ENCODE measurements at regions not wholly inside any gene's neighbourhood (a gene's known extent, or its start where the extent isn't known, plus 50 kb on each side); places are given as distances from the start of the nearest gene placed in this dataset.
"Not testable (repeated sequence)": the region's sequence is repeated elsewhere in the genome, so short reads cannot be mapped to it uniquely, and the experiment has no call there.

DNA sequence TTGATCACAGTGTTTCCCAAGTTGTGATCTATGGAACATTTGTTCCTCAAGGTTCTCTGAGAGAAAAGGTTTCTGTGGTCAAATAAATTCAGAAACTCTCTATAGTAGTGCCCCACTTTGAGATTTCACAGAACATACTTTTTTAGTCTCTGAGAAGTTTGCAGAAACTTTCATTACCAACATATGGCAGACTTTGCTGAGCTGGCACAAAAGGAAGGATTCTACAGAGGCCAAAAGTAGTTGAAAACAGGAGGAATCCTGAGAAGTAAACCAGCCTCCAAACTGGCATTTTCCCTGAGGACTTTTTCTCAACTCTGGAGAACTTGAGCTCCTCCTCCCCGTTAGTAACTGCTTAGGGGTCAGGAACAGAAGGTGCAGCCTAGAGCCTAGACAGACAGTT is 117.8 kb upstream of the ESX1 start:
- DNase-seq = no peak

DNA sequence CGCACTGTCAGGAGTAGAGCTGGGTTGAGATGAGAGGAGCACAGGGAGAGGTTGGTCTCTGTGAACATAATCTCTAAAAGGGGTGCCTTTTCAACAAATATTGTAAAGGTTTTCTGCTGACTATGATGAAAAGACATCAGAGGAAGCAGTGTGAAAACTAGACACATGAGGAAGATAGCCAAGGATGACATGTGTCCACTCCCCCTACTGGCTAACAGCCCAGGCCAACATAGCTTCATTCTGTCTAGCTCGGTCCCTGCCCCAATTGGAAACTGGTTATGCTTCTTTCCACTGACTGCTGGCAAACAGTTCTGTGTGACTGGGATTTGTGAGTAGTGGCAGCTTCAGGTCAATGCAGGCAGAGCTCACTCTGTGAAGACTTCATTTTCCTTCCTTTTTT is 115.4 kb upstream of the ESX1 start:
- no peak for DNase-seq

DNA sequence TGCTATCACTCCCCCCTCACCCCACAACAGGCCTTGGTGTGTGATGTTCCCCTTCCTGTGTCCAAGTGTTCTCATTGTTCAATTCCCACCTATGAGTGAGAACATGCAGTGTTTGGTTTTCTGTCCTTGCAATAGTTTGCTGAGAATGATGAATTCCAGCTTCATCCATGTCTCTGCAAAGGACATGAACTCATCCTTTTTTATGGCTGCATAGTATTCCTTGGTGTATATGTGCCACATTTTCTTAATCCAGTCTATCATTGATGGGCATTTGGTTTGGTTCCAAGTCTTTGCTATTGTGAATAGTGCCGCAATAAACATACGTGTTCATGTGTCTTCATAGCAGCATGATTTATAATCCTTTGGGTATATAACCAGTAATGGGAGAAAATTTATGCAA is 106.0 kb upstream of the ESX1 start:
- DNase-seq = not testable (repeated sequence)

DNA sequence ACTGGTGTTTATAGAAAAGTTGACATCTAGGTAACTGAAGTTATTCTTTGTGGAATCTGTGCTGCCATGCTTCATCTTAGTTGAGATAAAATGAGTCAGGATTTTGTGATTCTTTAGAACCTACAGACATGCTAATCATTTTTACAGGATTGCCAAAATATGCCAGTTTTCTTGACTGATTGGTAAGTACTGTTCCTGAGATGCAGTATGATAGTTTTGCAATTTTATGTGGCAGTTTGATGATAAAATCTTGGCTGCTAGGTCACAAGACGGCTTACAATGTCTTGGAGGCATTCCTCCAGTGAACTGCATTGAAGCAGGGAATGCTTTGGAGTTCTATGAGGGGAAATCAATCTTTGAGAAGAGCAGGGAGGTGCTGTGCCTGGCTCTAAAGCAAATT is 104.4 kb upstream of the ESX1 start:
- DNase-seq = no peak

DNA sequence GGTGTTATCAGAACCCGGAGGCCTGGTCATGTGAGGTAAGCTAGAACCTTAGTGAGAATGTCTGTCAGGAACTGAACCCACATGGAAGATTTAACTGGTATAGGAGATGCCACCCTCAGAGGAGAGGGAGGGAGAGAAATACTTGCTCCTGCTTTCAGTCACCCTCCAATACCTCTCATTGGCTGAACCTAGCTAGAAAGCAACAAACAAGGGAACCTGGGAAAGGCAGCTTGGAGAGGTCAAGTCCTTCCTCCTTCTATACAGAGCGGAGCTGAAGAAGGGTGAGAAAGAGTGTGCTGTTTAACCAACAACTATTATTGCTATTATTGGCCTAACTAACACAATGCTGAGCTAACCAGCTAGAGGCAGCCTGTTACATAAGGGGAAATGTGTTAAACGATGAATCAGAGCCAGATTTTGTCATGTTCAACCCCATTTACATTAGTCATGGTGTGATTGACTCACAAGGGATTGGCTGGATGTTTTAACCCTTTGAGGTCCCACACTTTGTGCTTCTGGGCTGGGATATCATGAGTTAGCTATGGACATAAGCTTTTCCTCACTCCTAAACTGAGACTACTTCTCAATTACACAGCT is 96.5 kb upstream of the ESX1 start:
- DNase-seq = no peak

DNA sequence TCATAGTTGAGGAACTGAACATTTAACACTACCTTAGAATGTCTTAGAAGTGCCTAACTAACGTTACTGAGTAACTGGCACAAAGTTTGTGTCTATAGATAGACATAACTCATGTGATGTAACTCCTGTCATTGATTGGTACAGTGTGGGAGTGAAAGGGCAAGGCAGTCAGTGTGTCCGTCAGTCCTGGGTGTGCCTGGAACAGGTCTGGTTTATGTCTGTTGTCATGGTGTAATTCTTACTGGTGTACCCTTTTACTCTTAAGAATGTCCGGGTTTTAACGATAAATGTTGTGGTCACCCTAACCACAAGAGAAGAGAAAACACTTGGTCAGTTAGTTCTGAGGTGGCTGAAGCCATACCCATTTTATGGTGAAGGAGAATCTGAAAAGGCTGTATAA is 93.1 kb upstream of the ESX1 start:
- DNase-seq = no peak

DNA sequence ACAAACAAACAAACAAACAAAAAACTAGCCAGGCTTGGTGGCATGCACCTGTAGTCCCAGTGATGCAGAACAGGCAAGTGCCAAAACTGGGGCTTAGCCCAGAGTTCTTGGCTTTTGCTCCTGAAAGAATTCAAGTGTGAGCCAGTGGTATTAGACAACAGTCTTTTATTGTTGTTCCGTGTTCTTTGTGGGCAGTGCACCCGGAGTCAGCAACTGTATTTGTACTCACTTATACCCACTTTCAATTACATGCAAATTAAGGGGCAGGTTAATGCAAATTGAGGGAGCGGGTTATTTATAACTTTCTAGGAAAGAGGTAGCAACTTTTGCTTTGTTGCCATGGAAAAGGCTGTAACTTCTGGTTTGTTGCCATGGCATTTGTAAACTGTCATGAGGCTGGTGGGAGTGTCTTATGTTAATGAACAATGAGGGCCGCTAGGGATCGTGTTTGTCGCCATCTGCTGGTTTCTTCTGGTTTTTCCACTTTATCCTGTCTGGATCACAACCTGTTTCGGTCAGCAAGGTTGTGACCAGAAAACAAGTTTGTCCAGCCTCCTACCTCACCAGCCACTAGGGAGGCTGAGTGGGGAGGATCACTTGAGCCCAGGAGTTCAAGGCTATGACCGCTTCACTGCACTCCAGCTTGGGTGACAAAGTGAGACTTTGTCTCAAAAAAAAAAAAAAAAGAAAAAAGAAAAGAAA is 88.8 kb upstream of the ESX1 start:
- peak; percentile 33 for DNase-seq

DNA sequence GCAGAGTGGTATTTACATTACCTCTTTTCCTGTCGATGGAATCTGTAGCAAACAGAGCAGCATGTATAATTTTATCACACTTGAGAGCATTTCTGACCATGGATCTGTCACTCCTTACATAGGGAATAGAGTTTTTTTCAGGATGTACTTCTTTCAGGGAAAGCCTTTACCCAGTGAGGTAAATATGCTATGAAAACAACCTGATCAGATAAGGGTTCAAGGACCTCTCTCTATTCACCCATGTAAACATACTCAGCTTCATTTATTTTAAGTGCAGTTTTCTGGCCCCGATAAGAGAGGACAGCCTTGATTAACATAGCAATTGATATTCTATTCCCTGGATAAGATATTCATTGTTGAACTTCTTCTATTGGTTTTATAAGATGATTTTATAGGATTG is 87.3 kb upstream of the ESX1 start:
- DNase-seq = no peak

DNA sequence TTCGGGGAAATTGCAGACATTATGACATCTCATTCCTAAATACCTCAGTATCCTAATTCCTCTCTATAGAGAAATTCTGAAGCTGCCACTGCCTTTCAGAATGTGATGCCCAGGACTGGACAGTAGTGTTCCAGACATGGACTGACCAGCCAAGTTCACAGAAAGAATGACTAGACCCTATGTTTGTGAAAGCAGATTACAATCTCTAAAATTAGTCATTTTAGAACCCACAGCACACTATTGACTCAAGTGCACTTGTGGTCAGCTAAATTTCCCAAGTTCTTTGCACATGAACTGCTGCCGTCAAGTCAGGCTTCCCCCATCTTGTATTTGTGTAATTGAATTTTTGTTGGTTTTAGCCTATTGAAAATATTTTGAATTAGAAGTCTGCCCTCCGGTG is 81.0 kb upstream of the ESX1 start:
- no peak for DNase-seq

DNA sequence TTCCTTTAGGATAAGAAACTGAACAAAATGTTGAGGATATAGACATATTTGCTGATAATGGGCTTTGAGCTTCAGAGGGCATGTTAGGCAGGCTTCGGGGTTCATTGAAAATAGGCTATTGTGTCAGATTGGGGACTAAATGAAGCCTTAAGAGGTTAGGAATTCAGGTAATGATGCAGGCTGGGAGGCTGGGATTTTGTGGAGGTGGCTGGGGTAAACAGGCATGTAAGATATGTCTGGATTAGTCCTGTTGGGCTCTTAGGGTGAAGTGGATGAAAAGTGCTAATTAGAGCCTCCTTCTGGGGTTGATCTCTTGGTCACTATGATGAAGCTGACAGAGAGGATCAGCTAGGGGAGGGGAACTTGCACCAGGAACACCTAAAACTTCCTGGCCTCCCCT is 80.2 kb upstream of the ESX1 start:
- DNase-seq = no peak

DNA sequence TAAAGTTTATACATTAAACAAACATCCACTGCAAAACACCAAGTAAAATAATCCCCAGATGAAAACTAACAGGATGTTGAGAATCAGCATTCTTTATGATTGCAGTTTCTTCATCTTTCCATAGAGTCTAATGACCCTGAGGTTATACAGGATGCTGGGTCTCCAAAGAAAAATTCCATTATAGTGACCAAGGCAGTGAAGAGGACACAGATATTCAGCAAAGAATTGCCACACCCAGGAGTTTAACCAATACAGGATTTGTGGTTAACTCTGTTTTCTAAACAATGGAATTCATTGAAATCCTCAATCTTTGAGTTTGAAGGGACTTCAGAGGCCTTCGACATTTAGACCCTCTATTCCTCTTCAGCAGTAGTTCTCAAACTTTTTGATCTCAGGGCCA is 76.2 kb upstream of the ESX1 start:
- DNase-seq = no peak

DNA sequence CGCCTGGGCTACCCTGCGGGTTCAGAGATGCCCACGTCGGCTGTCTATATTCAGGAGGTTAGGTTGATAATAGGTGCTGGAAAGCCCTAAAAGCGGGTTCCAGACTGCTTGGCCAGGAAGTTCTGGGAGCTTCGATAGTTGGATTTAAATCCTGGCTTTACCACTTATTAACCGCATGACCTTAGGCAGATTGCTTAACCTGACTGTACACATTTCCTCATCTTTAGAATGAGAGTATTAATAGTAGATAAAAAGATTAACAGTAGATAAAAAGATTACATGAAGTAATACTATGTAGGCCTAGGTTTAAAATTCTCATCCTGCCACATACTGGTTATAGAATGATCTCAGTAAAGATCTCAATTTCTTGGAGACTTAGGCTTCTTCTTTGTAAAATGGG is 75.0 kb upstream of the ESX1 start:
- DNase-seq = no peak

DNA sequence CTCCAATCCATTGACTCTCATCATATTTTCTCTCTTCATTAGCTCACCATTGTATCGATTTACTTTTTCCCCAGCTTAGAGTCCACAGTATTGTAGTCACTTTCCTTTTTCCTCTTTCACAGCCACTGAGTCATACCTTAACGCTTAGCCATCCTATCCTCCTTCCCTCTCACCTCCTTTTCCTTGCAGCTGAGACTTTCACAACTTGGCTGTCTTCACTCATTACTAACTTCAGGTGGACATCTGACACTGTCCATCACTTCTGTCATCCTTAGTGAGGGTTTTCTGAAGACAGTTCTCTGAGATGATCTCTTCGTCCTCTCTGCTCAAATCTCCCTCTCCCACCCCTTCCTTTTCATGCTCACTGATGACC is 70.5 kb upstream of the ESX1 start:
- DNase-seq = no peak

DNA sequence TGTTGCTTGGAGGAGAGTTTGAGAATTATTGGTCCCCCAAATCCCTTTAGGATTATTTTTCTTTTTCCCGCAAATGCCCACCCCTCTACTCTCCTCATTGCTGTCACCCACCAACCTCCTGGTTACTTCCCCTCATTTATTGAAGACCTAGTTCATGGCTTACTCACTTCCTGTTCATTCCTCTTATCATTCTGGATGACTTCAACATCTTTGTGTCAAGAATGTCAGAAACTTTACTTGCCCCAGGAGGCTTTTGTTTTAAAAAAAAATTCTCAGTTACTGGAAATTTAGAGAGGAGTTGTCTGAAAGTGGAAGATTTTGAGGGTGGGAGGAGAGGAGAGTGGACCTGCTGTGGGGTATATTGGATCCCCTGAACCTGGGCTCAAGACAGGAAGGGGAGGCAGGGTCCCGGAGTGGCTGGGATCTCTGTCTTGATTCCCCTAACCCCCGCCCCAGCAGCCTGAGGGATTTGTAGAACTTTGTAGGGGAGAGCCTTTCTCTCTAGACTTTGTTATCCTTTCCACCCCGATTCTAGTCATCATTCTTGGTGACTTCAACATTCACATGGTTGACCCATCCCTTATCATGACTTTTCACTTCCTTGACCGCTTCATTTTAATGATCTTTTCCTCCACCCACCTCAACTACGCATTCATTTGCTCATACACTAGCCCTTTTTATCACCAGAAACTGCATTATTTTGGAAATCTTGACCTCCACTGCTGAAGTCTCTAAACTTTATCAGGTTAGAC is 69.9 kb upstream of the ESX1 start:
- DNase-seq = no peak

DNA sequence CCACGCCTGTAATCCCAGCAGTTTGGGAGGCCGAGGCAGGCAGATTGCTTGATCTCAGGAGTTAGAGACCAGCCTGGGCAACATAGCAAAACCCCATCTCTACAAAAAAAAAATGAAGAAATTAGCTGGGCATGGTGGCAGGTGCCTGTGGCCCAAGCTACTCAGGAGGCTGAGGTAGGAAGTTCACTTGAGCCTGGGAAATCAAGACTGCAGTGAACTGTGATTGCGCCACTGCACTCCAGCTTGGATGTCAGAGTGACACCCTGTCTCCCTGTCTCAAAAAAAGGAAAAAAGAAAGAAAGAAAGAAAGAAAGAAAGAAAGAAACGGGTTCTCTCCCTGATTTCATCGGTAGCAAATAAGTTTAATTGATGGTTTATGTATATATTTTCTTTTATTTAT is 64.6 kb upstream of the ESX1 start:
- DNase-seq = no peak

DNA sequence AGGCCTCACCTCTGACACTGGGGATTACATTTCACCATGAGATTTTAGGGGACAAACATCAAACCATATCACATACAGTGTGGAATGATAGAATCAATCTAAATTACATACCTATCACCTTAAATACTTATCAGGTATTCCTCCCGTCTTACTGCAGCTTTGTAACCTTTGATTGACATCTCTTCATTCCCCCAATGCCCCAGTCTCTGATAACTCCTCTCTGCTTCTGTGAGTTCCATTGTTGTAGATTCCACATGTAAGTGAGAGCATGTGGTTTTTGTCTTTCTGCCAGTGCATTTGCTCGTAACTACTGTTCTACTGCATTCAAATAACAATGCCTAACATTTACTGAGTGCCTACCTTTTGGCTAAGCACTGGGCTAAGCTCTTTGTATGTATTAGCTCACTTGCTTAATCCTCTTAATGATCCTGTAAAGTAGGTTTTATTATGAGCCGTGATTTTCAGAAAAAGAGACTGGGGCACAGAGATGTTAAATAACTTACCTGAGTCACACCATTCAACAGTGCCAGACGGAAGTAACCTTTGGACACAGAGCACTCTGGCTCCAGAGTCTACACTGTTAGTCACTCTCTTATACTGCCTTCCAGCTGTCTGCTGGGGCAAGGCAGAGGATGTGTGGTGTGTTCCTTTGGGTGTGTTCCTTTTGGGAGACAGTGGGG is 63.7 kb upstream of the ESX1 start:
- no peak for DNase-seq

DNA sequence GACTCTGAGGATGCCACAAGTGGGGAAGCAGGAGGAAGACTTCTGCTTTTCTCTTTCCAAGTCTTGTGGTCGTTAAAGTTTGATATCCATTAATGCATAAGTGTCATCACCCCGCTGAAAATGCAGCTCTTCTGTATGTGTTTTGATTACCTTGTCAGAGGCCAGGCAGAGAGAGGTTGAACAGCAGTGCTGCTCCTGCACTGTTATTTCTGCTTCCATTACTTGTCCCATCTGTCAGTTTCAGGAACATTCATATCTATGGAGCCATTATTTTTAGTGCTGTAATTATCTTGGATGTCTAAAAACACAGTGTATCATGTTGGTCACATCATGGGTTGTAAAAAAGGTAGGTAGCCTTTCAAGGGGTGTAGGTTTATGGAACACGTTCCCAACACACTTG is 62.0 kb upstream of the ESX1 start:
- DNase-seq = no peak

DNA sequence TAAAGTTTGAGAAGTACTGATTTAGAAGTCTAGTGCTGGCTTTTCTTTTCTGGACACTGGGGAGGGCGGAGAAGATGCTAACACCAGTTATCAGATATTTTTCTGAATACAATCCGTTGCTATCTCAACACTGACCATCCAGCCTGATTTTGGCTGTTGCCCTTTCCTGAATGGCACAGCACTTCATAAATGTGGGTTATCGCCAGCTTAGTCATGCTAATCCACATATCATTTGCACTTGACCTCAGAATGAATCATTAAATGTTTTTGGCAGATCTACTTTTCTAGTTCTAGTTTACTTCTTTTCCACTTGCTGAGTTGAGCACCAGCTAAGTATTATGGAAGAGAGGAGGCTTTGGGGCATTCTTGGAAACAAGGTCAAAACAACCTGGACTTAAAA is 60.8 kb upstream of the ESX1 start:
- DNase-seq = no peak

DNA sequence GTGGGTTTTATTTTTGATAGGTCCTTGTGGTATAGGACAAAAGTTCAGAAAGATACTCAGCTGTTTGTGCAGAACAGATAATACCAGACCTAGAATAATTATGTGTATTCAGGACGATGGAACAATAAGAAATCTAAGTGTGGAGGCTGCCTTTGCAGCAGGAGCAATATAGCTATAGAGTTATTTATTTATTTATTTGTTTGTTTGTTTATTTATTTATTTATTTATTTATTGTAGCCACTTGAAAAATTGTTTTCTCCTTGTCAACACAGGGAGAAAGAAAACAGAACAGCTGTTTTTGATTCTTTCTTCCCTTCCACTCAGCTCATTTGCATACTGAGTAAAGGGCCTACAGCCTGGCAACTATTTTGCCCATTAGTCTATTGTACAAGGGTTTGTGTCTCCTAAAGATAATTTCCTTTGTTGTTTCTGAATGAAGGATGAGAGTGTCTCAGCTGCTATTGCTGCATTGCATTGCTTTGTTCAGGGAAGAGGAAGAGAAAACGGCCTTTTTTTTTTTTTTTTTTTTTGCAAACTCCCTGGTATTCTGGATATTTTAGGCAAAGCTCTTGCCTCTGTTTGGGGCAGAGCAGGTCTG is 56.0 kb upstream of the ESX1 start:
- DNase-seq = no peak

DNA sequence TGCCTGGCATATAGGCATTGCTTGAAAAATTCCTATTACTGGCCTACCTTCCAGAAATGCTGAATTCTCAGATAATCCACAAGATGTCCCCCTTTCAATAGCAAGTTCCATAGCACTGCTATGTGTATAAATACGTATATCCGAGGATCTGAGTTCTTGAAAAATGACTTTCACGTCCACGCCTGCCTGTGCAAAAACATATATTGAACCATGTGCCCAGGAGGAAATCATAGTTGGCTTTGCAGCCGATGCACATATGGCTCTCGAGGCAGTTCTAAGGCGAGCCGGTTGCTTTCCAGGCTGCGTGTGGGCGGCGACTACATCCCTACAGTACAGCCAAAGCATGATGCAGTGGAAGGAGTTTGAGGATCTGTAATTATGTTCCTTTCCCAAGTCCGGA is 55.4 kb upstream of the ESX1 start:
- no peak for DNase-seq

DNA sequence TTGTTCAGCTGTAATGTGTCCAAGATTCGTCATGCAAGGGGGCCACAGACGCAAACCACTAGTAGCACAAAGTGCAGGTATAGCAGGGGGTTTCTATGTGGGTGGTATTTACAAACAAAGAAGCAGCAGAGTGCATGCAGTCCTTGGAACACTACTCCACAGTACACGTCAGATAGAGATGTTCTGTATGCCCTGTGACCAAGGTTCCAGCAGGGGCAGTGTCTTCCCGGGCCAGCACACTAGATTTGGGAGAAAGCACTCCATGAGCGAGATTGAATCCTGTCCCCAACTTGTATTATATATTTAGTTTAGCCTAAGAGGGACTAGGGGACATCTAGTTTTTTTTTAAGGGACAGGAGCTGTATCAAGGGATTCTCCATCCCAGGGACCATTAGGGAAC is 54.4 kb upstream of the ESX1 start:
- DNase-seq = no peak

DNA sequence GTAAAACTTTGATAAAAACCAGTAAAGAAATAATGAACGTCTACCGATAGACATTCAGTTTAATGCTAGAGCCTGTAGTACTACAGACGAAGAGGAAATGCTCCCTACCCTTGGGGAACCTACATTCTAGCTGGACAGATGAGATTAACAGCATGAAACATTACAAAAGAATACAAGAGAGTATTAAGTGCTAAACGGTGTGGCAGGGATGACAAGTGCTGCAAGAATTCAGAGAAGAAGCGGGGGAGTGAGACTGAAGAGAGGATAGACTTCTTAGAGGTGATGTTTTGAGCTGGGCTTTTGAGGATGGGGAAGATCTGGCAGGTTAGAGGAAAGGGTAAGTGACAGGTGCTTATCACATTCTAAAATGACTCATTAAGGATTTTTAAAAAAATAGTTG is 52.6 kb upstream of the ESX1 start:
- DNase-seq = no peak

DNA sequence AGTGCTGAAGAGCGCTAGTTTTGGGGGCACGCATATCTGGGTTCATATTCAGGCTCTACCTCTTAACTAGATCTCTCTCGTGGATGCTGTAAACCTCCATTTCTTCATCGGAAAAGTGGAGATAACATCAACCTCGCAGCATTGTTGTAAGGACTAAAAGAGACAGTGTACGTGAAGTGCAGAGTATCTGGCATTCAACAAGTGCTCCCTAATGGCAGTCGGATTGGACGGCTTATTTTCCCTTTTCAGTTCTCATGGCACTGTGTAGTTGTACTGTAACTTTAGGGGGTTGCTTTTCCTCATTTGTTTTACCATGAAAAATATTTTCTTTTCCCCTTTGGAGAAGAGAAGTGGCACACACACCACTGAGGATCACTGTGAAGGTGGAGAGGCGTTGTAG is 51.4 kb upstream of the ESX1 start:
- no peak for DNase-seq
